ENCODE measurements at regions not wholly inside any gene's neighbourhood (a gene's known extent, or its start where the extent isn't known, plus 50 kb on each side); places are given as distances from the start of the nearest gene placed in this dataset.
A peak's percentile ranks its signal among the peaks of the same experiment; 100 is the strongest.

- TF ChIP-seq CTCF (IDR thresholded peaks at IDR 0.05) (peak; percentile 18), EZH2 (IDR thresholded peaks at IDR 0.05; ENCODE audit: borderline replicate concordance, insufficient read depth, low read depth, low read length, poor library complexity, severe bottlenecking) (no peak)
Measured at GRCh38 chr3:76570436-76571057, 469.4 kb upstream of the ROBO2 start.
